GM23248 (cell line): ENCODE measurements at regions not wholly inside any gene's neighbourhood (a gene's known extent, or its start where the extent isn't known, plus 50 kb on each side); places are given as distances from the start of the nearest gene placed in this dataset.

Experiments used
- DNase-seq: peaks from one replicate; pipeline ENCODE4 v3.0.0-alpha.2; 2015
- H2AFZ ChIP-seq: fragments of 200-600 bp; sonication (generic); 2 replicates; pipeline ENCODE4 v1.6.1; 2016; ENCODE audit warnings: antibody characterized with exemption
- H3F3A ChIP-seq: fragments of 200-600 bp; sonication (generic); 2 replicates; pipeline ENCODE4 v1.6.1; 2016; ENCODE audit warnings: mild to moderate bottlenecking, antibody characterized with exemption, mixed run types; ENCODE audit not compliant: insufficient read depth
- H3K27ac ChIP-seq: fragments of 200-600 bp; sonication (generic); 2 replicates; pipeline ENCODE4 v1.5.1; 2016; ENCODE audit warnings: mild to moderate bottlenecking
- H3K27me3 ChIP-seq: fragments of 200-600 bp; sonication (generic); replicated peaks from 2 replicates; pipeline ENCODE4 v1.6.1; 2016; ENCODE audit warnings: mild to moderate bottlenecking; ENCODE audit not compliant: insufficient read depth
- H3K36me3 ChIP-seq: fragments of 200-600 bp; sonication (generic); 2 replicates; pipeline ENCODE4 v1.6.1; 2016; ENCODE audit warnings: low read depth, mild to moderate bottlenecking
- H3K4me1 ChIP-seq: fragments of 200-600 bp; sonication (generic); 2 replicates; pipeline ENCODE4 v1.6.1; 2016; ENCODE audit warnings: mild to moderate bottlenecking; ENCODE audit not compliant: insufficient read depth
- H3K4me2 ChIP-seq: fragments of 200-600 bp; sonication (generic); one replicate; pipeline ENCODE4 v1.6.1; 2016; ENCODE audit warnings: mild to moderate bottlenecking; ENCODE audit not compliant: unreplicated experiment
- H3K4me3 ChIP-seq: fragments of 200-600 bp; sonication (generic); 2 replicates; pipeline ENCODE4 v1.5.1; 2016; ENCODE audit warnings: mild to moderate bottlenecking
- H3K79me2 ChIP-seq: fragments of 200-600 bp; sonication (generic); 2 replicates; pipeline ENCODE4 v1.6.1; 2016; ENCODE audit warnings: mild to moderate bottlenecking; ENCODE audit not compliant: insufficient read depth
- H3K9ac ChIP-seq: fragments of 200-600 bp; sonication (generic); 2 replicates; pipeline ENCODE4 v1.6.1; 2016; ENCODE audit warnings: mild to moderate bottlenecking
- H3K9me2 ChIP-seq: fragments of 200-600 bp; sonication (generic); 2 replicates; pipeline ENCODE4 v1.6.1; 2016; ENCODE audit warnings: mixed run types, mild to moderate bottlenecking, moderate library complexity; ENCODE audit not compliant: insufficient read depth
- H3K9me3 ChIP-seq: fragments of 200-600 bp; sonication (generic); one replicate; pipeline ENCODE4 v1.6.1; 2017; ENCODE audit warnings: low read depth
- H4K20me1 ChIP-seq: fragments of 200-600 bp; sonication (generic); 2 replicates; pipeline ENCODE4 v1.6.0; 2016; ENCODE audit not compliant: insufficient read depth
- EZH2 ChIP-seq: fragments of 200-600 bp; sonication (generic); IDR thresholded peaks from 2 replicates; pipeline ENCODE4 v1.6.1; 2018; ENCODE audit warnings: antibody characterized with exemption, mild to moderate bottlenecking; ENCODE audit not compliant: insufficient read depth, poor library complexity, severe bottlenecking
- EZH2phosphoT487 ChIP-seq: fragments of 200-600 bp; sonication (generic); IDR thresholded peaks from 2 replicates; pipeline ENCODE4 v1.6.1; 2018; ENCODE audit warnings: antibody characterized with exemption, moderate library complexity, mild to moderate bottlenecking, low read depth; ENCODE audit not compliant: insufficient read depth
- WGBS, 2 experiments: methylation state at CpG; one replicate each; pipeline ENCODE4 v1.1.6; 2015 to 2017; ENCODE audit warnings: low lambda C conversion rate in 2 of 2, low coverage in 1 of 2; ENCODE audit errors: missing lambda C conversion rate in 2 of 2; 5-methylcytosine and 5-hydroxymethylcytosine counted together
- in situ Hi-C: fragments of 300-500 bp; cut with MboI; formaldehyde crosslinking; loops from 2 replicates; pipeline ENCODE4 v1.15.0; 2020

- no peaks in the 10 kb centered on the region for H3K9me2 ChIP-seq
- H3K9ac ChIP-seq = no peak overlapping the region
- no peaks in the 10 kb centered on the region for H3K27me3 ChIP-seq
- no peak for TF ChIP-seq EZH2
- TF ChIP-seq EZH2phosphoT487 = no peak
- no peak overlapping the region for H3K27ac ChIP-seq
- no peak overlapping the region for H3K4me3 ChIP-seq
- DNase-seq = no peak
- no peaks in the 10 kb centered on the region for H4K20me1 ChIP-seq
- in situ Hi-C loops = no loop called here
- H2AFZ ChIP-seq = no peak overlapping the region
- peaks cover 13% of the 10 kb centered on the region for H3K4me1 ChIP-seq
- peaks cover 6% of the 10 kb centered on the region; the same call in 1 of the 2 replicates for H3F3A ChIP-seq
- H3K79me2 ChIP-seq = no peaks in the 10 kb centered on the region
- WGBS, 2 experiments = 78 to 86% methylated on average over 2 of the region's 2 CpGs
- no peaks in the 10 kb centered on the region for H3K36me3 ChIP-seq
- no peak overlapping the region for H3K4me2 ChIP-seq
- H3K9me3 ChIP-seq = no peaks in the 10 kb centered on the region
Observed at GRCh38 chr11:112606656-112607055, 346.0 kb upstream of the PLET1 start.

- no peak overlapping the region for H3K4me2 ChIP-seq
- H3K9ac ChIP-seq = no peak overlapping the region
- peaks cover 25% of the 10 kb centered on the region for H3K4me1 ChIP-seq
- no peaks in the 10 kb centered on the region for H4K20me1 ChIP-seq
- WGBS, 2 experiments = 72 to 86% methylated on average over 3 of the region's 3 CpGs
- no peak overlapping the region for H3K27ac ChIP-seq
- no peaks in the 10 kb centered on the region for H3K9me3 ChIP-seq
- no peak overlapping the region for H3K4me3 ChIP-seq
- H3K9me2 ChIP-seq = no peaks in the 10 kb centered on the region
- in situ Hi-C loops = no loop called here
- TF ChIP-seq EZH2 = no peak
- TF ChIP-seq EZH2phosphoT487 = no peak
- no peaks in the 10 kb centered on the region for H3K79me2 ChIP-seq
- H3K27me3 ChIP-seq = no peaks in the 10 kb centered on the region
- no peak overlapping the region for H2AFZ ChIP-seq
- DNase-seq = no peak
- no peaks in the 10 kb centered on the region for H3K36me3 ChIP-seq
- H3F3A ChIP-seq = peaks cover 13% of the 10 kb centered on the region; the same call in 1 of the 2 replicates
Observed at GRCh38 chr11:112608509-112608908, 347.8 kb upstream of the PLET1 start.

GRCh38 chr11:112610494-112610893 is 349.8 kb upstream of the PLET1 start:
- H3K36me3 ChIP-seq = no peaks in the 10 kb centered on the region
- H2AFZ ChIP-seq = no peak overlapping the region
- no peak overlapping the region for H3K4me2 ChIP-seq
- no peaks in the 10 kb centered on the region for H3K9me2 ChIP-seq
- H4K20me1 ChIP-seq = no peaks in the 10 kb centered on the region
- no peak overlapping the region for H3K27ac ChIP-seq
- no peaks in the 10 kb centered on the region for H3K9me3 ChIP-seq
- TF ChIP-seq EZH2 (no peak), EZH2phosphoT487 (no peak)
- H3K9ac ChIP-seq = no peak overlapping the region
- no peaks in the 10 kb centered on the region for H3K79me2 ChIP-seq
- H3K4me3 ChIP-seq = no peak overlapping the region
- DNase-seq = peak; percentile 4
- peaks cover 27% of the 10 kb centered on the region for H3K4me1 ChIP-seq
- H3F3A ChIP-seq = peaks cover 10% of the 10 kb centered on the region; the same call in 1 of the 2 replicates
- no peaks in the 10 kb centered on the region for H3K27me3 ChIP-seq
- in situ Hi-C loops = no loop called here

- H3K36me3 ChIP-seq = no peaks in the 10 kb centered on the region
- in situ Hi-C loops = no loop called here
- no peak overlapping the region for H3K4me2 ChIP-seq
- no peak overlapping the region for H3K9ac ChIP-seq
- WGBS, 2 experiments = 50% methylated on average over 6 of the region's 6 CpGs
- no peaks in the 10 kb centered on the region for H3K9me2 ChIP-seq
- peak; percentile 27 for DNase-seq
- H3K79me2 ChIP-seq = no peaks in the 10 kb centered on the region
- H4K20me1 ChIP-seq = no peaks in the 10 kb centered on the region
- H3K9me3 ChIP-seq = no peaks in the 10 kb centered on the region
- H2AFZ ChIP-seq = no peak overlapping the region
- H3K27ac ChIP-seq = no peak overlapping the region
- no peak overlapping the region for H3K4me3 ChIP-seq
- peaks cover 7% of the 10 kb centered on the region; the same call in 1 of the 2 replicates for H3F3A ChIP-seq
- TF ChIP-seq EZH2 (no peak), EZH2phosphoT487 (no peak)
- H3K27me3 ChIP-seq = no peaks in the 10 kb centered on the region
- peaks cover 27% of the 10 kb centered on the region for H3K4me1 ChIP-seq
Observed at GRCh38 chr11:112610996-112611750, 350.0 kb upstream of the NCAM1 start.

GRCh38 chr11:112611771-112612170 is 349.4 kb upstream of the NCAM1 start:
- no peak overlapping the region for H3K9ac ChIP-seq
- no peaks in the 10 kb centered on the region for H3K9me3 ChIP-seq
- H3K4me1 ChIP-seq = peaks cover 27% of the 10 kb centered on the region
- H3K4me2 ChIP-seq = no peak overlapping the region
- peaks cover 7% of the 10 kb centered on the region; the same call in 1 of the 2 replicates for H3F3A ChIP-seq
- in situ Hi-C loops = no loop called here
- 63 to 65% methylated on average over 7 of the region's 7 CpGs for WGBS, 2 experiments
- H3K27ac ChIP-seq = no peak overlapping the region
- H3K27me3 ChIP-seq = no peaks in the 10 kb centered on the region
- no peaks in the 10 kb centered on the region for H3K79me2 ChIP-seq
- TF ChIP-seq EZH2phosphoT487 = no peak
- no peak for DNase-seq
- no peak overlapping the region for H2AFZ ChIP-seq
- no peak overlapping the region for H3K4me3 ChIP-seq
- no peaks in the 10 kb centered on the region for H3K36me3 ChIP-seq
- H3K9me2 ChIP-seq = no peaks in the 10 kb centered on the region
- H4K20me1 ChIP-seq = no peaks in the 10 kb centered on the region
